Neutrophil (primary cell): ENCODE measurements at regions not wholly inside any gene's neighbourhood (a gene's known extent, or its start where the extent isn't known, plus 50 kb on each side); places are given as distances from the start of the nearest gene placed in this dataset.

Source experiments
- H3K27ac ChIP-seq: fragments of 200-600 bp; sonication (generic); 2 replicates; pipeline ENCODE4 v1.5.1; 2016; ENCODE audit warnings: mild to moderate bottlenecking, moderate library complexity
- H3K27me3 ChIP-seq: fragments of 200-600 bp; sonication (generic); 2 replicates; pipeline ENCODE4 v1.6.0; 2016; ENCODE audit warnings: mild to moderate bottlenecking
- H3K36me3 ChIP-seq: fragments of 200-600 bp; sonication (generic); 2 replicates; pipeline ENCODE4 v1.5.1; 2017
- H3K4me1 ChIP-seq, 2 experiments: fragments of 200-600 bp in 1 of 2; sonication (generic) in 1 of 2; 1 replicate in 1 of 2; 2 replicates in 1 of 2; pipeline versions ENCODE4 v1.5.1 to v1.6.1; 2013 to 2016; ENCODE audit warnings: low read depth in 1 of 2, low read length in 1 of 2, mild to moderate bottlenecking in 1 of 2, moderate library complexity in 1 of 2; ENCODE audit not compliant: control insufficient read depth in 1 of 2, insufficient read depth in 1 of 2
- H3K4me3 ChIP-seq, 2 experiments: fragments of 200-600 bp in 1 of 2; sonication (generic) in 1 of 2; 1 replicate in 1 of 2; 2 replicates in 1 of 2; pipeline ENCODE4 v1.5.1; 2013 to 2016; ENCODE audit warnings: low read depth in 1 of 2, low read length in 1 of 2, mild to moderate bottlenecking in 1 of 2, moderate library complexity in 1 of 2
- H3K9me3 ChIP-seq: fragments of 200-600 bp; sonication (generic); 2 replicates; pipeline ENCODE4 v1.5.1; 2016
- CTCF ChIP-seq: fragments of 200-600 bp; sonication (generic); IDR thresholded peaks from 2 replicates; pipeline ENCODE4 v1.5.1; 2016; ENCODE audit warnings: antibody characterized with exemption

GRCh38 chr6:141165002-141165665 is 967.6 kb upstream of the GJE1 start:
- TF ChIP-seq CTCF: no peak
- peaks cover 6% of the 10 kb centered on the region for H3K9me3 ChIP-seq
- H3K27me3 ChIP-seq: no peaks in the 10 kb centered on the region
- H3K27ac ChIP-seq: no peak overlapping the region
- H3K4me1 ChIP-seq: no peaks in the 10 kb centered on the region
- no peak overlapping the region for H3K4me3 ChIP-seq
- H3K36me3 ChIP-seq: no peaks in the 10 kb centered on the region

- Histone ChIP-seq H3K36me3 (no peaks in the 10 kb centered on the region), H3K27me3 (no peaks in the 10 kb centered on the region), H3K4me1 (no peaks in the 10 kb centered on the region), H3K9me3 (peaks cover 6% of the 10 kb centered on the region), H3K27ac (no peak overlapping the region), H3K4me3 (no peak overlapping the region)
- TF ChIP-seq CTCF: no peak
Measured at GRCh38 chr6:141164042-141164743, 968.5 kb upstream of the GJE1 start.

- no peaks in the 10 kb centered on the region for H3K36me3 ChIP-seq
- peaks cover 5% of the 10 kb centered on the region for H3K9me3 ChIP-seq
- H3K4me3 ChIP-seq: no peak overlapping the region
- H3K4me1 ChIP-seq: no peaks in the 10 kb centered on the region
- no peak overlapping the region for H3K27ac ChIP-seq
- no peaks in the 10 kb centered on the region for H3K27me3 ChIP-seq
- no peak for TF ChIP-seq CTCF
Measured at GRCh38 chr6:141163107-141163506, 969.6 kb upstream of the GJE1 start.

GRCh38 chr6:141158740-141159139 is 974.0 kb upstream of the GJE1 start:
- no peak for TF ChIP-seq CTCF
- Histone ChIP-seq H3K27me3 (no peaks in the 10 kb centered on the region), H3K27ac (no peak overlapping the region), H3K4me1 (no peaks in the 10 kb centered on the region), H3K36me3 (no peaks in the 10 kb centered on the region), H3K9me3 (no peaks in the 10 kb centered on the region), H3K4me3 (no peak overlapping the region)

GRCh38 chr6:141153563-141153962 is 979.2 kb upstream of the GJE1 start:
- Histone ChIP-seq H3K4me1 (no peaks in the 10 kb centered on the region), H3K27ac (no peak overlapping the region), H3K27me3 (no peaks in the 10 kb centered on the region), H3K4me3 (no peak overlapping the region), H3K9me3 (no peaks in the 10 kb centered on the region), H3K36me3 (no peaks in the 10 kb centered on the region)
- no peak for TF ChIP-seq CTCF
